NCI-H345 treated with DMSO at 0.1 percent for 48 hours (cell line): ENCODE measurements at regions not wholly inside any gene's neighbourhood (a gene's known extent, or its start where the extent isn't known, plus 50 kb on each side); places are given as distances from the start of the nearest gene placed in this dataset.
"Not testable (repeated sequence)": the region's sequence is repeated elsewhere in the genome, so short reads cannot be mapped to it uniquely, and the experiment has no call there.

Experiments
- DNase-seq: peaks from one replicate; lab custom pipeline; 2025; ENCODE audit not compliant: unreplicated experiment; lab: John Stamatoyannopoulos, UW

GRCh38 chr1:214095896-214096295, 108.1 kb downstream of the PROX1 start:
- DNase-seq = not testable (repeated sequence)

- no peak for DNase-seq
Observed at GRCh38 chr1:214101246-214101645, 113.5 kb downstream of the PROX1 start.

GRCh38 chr1:214101828-214102227, 114.1 kb downstream of the PROX1 start:
- DNase-seq = no peak

GRCh38 chr1:214102907-214103306, 115.1 kb downstream of the PROX1 start:
- DNase-seq = no peak

- no peak for DNase-seq
Observed at GRCh38 chr1:214103778-214104177, 116.0 kb downstream of the PROX1 start.

- DNase-seq = no peak
Observed at GRCh38 chr1:214106375-214106774, 118.6 kb downstream of the PROX1 start.

- DNase-seq = no peak
Observed at GRCh38 chr1:214107322-214108096, 119.7 kb downstream of the PROX1 start.

GRCh38 chr1:214108097-214108446, 120.3 kb downstream of the PROX1 start:
- no peak for DNase-seq

GRCh38 chr1:214111796-214112195, 124.0 kb downstream of the PROX1 start:
- DNase-seq = no peak

GRCh38 chr1:214116258-214116657, 128.5 kb downstream of the PROX1 start:
- no peak for DNase-seq

- DNase-seq = no peak
Observed at GRCh38 chr1:214117780-214118179, 130.0 kb downstream of the PROX1 start.

- DNase-seq = no peak
Observed at GRCh38 chr1:214120191-214120590, 132.4 kb downstream of the PROX1 start.

- no peak for DNase-seq
Observed at GRCh38 chr1:214120951-214121350, 133.2 kb downstream of the PROX1 start.

- no peak for DNase-seq
Observed at GRCh38 chr1:214122110-214122509, 134.3 kb downstream of the PROX1 start.

GRCh38 chr1:214123061-214123784, 135.4 kb downstream of the PROX1 start:
- DNase-seq = peak; percentile 73

GRCh38 chr1:214124281-214124805, 136.6 kb downstream of the PROX1 start:
- no peak for DNase-seq

- no peak for DNase-seq
Observed at GRCh38 chr1:214124915-214125314, 137.1 kb downstream of the PROX1 start.

- DNase-seq = no peak
Observed at GRCh38 chr1:214125819-214126218, 138.0 kb downstream of the PROX1 start.

GRCh38 chr1:214126697-214127146, 138.9 kb downstream of the PROX1 start:
- DNase-seq = no peak

GRCh38 chr1:214127705-214128104, 139.9 kb downstream of the PROX1 start:
- no peak for DNase-seq

- DNase-seq = no peak
Observed at GRCh38 chr1:214135886-214136285, 145.1 kb upstream of the SMYD2 start.

- no peak for DNase-seq
Observed at GRCh38 chr1:214136324-214136919, 144.5 kb upstream of the SMYD2 start.
